HEK293T (cell line): ENCODE measurements at regions not wholly inside any gene's neighbourhood (a gene's known extent, or its start where the extent isn't known, plus 50 kb on each side); places are given as distances from the start of the nearest gene placed in this dataset.

Experiments
- ARNT ChIP-seq: fragments of 450-650 bp; IDR thresholded peaks from 2 replicates; pipeline ENCODE4 v1.6.1; 2017; ENCODE audit warnings: mild to moderate bottlenecking
- BHLHE40 ChIP-seq: fragments of 450-650 bp; IDR thresholded peaks from 2 replicates; pipeline ENCODE4 v1.6.1; 2016; ENCODE audit warnings: mild to moderate bottlenecking, moderate library complexity, borderline replicate concordance
- CTBP1 ChIP-seq: fragments of 450-650 bp; IDR thresholded peaks from 2 replicates; pipeline ENCODE4 v1.6.1; 2016; ENCODE audit warnings: borderline replicate concordance
- ELF4 ChIP-seq: fragments of 450-650 bp; IDR thresholded peaks from 2 replicates; pipeline ENCODE4 v1.6.1; 2017; ENCODE audit warnings: antibody characterized with exemption
- FOXA1 ChIP-seq: fragments of 450-650 bp; IDR thresholded peaks from 2 replicates; pipeline ENCODE4 v1.6.1; 2016; ENCODE audit warnings: mild to moderate bottlenecking
- FOXK2 ChIP-seq: fragments of 450-650 bp; IDR thresholded peaks from 2 replicates; pipeline ENCODE4 v1.6.1; 2016; ENCODE audit warnings: mild to moderate bottlenecking
- FOXM1 ChIP-seq: fragments of 450-650 bp; IDR thresholded peaks from 2 replicates; pipeline ENCODE4 v1.6.1; 2017; ENCODE audit warnings: mild to moderate bottlenecking, borderline replicate concordance
- L3MBTL2 ChIP-seq: fragments of 450-650 bp; conservative IDR thresholded peaks from 2 replicates; pipeline ENCODE4 v1.6.1; 2016; ENCODE audit warnings: mild to moderate bottlenecking
- PKNOX1 ChIP-seq: fragments of 450-650 bp; IDR thresholded peaks from 2 replicates; pipeline ENCODE4 v1.6.1; 2016
- SP1 ChIP-seq: fragments of 450-650 bp; IDR thresholded peaks from 2 replicates; pipeline ENCODE4 v1.6.1; 2017
- TARDBP ChIP-seq: fragments of 450-650 bp; IDR thresholded peaks from 2 replicates; pipeline ENCODE4 v1.6.1; 2016

GRCh38 chr6:170076466-170077165 is 214.3 kb downstream of the DLL1 start:
- TF ChIP-seq TARDBP, result no peak
- TF ChIP-seq FOXM1, result no peak
- TF ChIP-seq FOXK2, result no peak
- TF ChIP-seq ARNT, result no peak
- TF ChIP-seq BHLHE40, result no peak
- TF ChIP-seq SP1, result no peak
- no peak for TF ChIP-seq ELF4
- TF ChIP-seq CTBP1, result no peak
- no peak for TF ChIP-seq L3MBTL2
- TF ChIP-seq PKNOX1, result no peak
- no peak for TF ChIP-seq FOXA1
